GM12872 (cell line): ENCODE measurements at regions not wholly inside any gene's neighbourhood (a gene's known extent, or its start where the extent isn't known, plus 50 kb on each side); places are given as distances from the start of the nearest gene placed in this dataset.

ENCODE experiments used
- TF ChIP-seq, protein P1 (sequence below): IDR thresholded peaks from 3 replicates; pipeline ENCODE4 v1.5.1; 2011; ENCODE audit warnings: low read depth, mild to moderate bottlenecking, low read length, moderate library complexity; ENCODE audit not compliant: insufficient read depth

DNA sequence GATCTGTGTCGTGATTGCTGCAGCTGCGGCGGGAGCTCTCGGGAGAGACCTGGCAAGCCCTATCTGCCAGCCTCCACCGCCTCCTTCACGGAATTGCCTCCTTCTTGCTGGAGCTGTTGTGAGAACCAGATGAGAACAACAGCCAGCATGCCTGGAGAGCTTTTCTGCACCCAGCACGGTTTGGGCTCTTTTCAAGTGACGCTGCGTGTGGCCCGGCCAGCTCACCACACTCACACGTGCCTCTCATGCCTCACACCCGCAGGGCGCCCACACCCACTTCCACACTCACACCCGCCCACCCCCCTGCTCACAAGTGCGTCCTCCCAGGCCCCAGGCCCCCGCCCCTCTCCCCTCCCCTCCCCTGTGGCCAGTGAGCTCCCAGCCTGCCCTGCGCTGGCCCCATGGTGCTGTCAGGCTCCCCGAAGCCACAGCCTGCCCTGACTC, 135.7 kb upstream of the RUNX3 start:
- TF ChIP-seq, protein P1, sequence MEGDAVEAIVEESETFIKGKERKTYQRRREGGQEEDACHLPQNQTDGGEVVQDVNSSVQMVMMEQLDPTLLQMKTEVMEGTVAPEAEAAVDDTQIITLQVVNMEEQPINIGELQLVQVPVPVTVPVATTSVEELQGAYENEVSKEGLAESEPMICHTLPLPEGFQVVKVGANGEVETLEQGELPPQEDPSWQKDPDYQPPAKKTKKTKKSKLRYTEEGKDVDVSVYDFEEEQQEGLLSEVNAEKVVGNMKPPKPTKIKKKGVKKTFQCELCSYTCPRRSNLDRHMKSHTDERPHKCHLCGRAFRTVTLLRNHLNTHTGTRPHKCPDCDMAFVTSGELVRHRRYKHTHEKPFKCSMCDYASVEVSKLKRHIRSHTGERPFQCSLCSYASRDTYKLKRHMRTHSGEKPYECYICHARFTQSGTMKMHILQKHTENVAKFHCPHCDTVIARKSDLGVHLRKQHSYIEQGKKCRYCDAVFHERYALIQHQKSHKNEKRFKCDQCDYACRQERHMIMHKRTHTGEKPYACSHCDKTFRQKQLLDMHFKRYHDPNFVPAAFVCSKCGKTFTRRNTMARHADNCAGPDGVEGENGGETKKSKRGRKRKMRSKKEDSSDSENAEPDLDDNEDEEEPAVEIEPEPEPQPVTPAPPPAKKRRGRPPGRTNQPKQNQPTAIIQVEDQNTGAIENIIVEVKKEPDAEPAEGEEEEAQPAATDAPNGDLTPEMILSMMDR = no peak

DNA sequence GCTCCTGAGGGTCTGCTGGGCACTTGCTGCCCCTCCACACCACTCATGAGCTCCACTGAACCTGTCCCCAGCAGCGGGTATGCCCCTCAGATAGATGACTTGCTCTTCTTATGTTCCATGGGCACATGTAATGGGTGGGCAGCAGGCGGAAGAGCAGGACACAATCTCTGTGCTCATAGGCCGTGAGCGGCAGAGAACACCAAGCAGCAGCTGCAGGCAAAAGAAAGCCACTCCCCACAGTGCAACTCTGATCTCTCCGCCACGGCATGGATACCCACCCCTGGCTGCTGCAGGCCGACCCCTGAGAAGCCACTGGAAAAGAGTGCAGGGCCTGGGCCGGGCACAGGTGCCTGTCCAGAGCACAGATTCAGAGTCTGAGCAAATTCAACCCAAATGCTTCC, 135.2 kb upstream of the RUNX3 start:
- TF ChIP-seq, protein P1 = no peak

DNA sequence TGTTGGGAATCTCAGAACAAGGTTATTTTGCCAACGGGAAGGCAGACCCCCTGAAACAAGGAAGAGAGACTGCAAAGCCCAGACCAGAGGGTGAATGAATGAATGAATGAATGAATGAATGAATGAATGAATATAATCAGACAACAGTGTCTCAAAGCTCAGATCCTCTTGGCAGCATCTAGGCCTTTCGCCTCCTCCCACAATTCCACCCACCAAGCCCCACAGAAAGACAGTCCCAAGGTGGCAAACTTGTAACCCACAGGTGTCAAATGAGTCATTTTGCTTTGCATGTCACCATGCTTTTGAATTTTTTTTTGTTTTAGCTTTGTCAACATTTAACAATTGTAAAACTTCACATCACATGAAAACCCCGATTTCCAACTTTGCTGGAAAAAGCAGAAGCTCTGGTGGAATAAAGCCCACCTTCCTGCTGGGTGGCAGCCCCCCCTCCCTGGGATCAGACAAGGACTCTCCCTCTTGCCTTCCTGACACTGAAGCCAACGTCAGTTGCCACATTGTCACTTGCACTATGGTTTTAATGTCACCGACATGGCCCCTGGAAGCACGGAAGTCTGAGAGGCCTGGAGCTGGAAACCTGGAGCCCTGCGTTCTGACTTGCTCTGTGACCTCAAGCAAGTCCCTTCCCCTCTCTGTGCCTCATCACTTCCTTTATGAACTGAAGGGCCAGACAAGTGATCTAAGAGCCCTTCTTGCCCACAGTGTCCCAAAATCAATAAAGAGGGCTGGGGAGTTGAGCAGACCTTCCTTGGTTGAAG, 134.6 kb upstream of the RUNX3 start:
- TF ChIP-seq, protein P1 = no peak

DNA sequence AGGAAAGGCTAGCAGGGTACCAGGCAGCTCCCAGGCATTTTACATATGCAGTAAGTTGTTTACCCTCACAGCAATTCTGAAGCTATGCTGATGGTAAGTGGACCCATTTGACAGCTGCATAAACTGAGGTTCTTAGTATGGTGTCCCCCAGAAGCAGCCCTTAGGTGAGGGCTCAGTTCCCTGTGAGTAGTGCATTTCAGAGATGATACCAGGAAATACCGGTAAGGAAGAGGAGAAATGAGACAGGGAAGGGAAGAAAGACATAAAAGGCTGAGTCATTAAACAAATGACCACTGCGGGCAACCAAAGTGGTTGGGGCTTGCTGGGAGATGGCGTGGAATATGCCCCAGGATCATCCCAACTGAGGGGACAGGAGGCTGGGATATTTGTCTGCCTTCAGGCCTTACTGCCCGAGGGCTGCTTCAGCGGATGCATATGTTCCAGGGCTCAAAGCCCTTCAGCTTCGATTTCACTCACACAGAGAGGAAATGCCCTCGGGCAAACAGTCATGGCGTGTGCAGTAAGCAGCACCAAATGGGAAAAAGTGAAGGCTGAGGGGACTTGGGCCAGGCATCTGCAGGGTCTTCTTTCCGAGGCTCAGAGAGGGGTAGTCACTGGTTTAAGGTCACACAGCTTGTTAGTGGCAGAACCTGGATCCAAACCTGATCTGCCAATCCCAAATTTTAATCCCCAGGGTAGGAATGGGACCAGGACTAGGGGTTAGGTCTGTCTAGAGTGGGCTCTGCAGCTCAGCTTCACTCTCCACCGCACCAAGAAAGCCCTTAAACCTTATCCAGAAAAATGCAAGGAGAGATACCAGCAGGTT, 133.7 kb upstream of the RUNX3 start:
- TF ChIP-seq, protein P1 = no peak

DNA sequence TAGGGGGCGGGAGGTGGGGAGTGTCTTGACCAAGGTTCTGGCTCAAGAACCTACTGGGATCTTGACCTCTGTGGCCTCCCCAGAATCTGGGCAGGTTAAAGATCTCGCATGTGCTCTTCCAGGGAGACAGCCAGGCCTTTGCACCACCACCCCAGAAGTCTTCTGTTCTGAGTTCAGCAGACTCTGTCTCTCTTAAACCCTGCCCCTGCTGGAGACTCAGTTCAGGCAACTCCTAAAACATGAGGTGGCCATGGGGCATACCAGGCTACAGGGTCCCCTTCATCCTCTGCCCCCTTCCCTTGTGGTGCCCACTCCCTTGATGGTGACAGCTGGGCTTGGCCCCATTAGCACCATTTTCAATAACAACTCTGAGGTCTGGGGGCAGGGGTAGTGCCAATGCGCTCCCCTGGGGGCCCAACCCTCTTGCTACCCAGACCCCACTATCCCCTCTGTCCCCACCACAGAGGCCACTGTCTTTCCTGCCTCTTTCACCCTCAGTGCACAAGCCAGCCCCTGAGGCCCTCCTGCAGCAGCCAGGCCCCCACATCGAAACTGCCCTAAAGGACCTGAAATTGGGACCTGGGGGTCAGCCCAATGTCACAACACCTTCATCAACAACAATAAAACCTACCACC, 132.7 kb upstream of the RUNX3 start:
- TF ChIP-seq, protein P1 = no peak

DNA sequence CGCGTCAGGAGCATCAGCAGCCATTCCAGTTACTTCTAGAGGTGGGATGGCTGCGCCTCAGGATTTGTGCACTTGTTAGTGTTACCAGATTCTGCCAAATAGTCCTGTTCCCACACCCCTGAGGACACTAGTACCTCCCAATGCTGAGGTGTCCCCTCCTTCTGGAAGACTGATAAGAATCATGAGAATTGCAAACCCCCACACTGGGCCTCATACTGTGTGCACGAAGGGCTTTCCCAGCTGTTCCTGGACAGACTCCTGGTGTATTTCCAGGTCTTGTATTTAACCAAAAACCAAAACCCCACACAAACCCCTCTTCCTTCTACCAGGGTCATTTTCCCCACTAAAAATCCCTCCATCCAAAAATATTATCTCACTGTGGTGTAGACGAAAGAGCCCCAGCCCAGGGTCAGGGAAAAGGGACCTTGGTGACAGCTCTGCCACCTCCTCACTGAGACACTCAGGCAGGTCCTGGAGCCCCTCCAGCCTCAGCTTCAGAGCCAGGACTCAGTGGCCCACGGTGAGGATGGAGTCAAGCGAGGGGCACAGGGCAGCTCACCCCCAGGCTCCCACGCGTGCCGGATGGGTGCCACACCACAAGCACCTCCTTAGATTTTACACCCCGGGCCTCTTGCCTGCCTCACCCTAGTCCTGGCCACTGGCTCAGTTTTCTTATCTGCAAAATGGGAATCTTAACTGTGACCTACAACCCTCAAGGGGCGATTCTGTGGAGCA, 131.4 kb upstream of the RUNX3 start:
- TF ChIP-seq, protein P1 = no peak
